ENCODE measurements at regions not wholly inside any gene's neighbourhood (a gene's known extent, or its start where the extent isn't known, plus 50 kb on each side); places are given as distances from the start of the nearest gene placed in this dataset.
"Not testable (repeated sequence)": the region's sequence is repeated elsewhere in the genome, so short reads cannot be mapped to it uniquely, and the experiment has no call there.

DNA sequence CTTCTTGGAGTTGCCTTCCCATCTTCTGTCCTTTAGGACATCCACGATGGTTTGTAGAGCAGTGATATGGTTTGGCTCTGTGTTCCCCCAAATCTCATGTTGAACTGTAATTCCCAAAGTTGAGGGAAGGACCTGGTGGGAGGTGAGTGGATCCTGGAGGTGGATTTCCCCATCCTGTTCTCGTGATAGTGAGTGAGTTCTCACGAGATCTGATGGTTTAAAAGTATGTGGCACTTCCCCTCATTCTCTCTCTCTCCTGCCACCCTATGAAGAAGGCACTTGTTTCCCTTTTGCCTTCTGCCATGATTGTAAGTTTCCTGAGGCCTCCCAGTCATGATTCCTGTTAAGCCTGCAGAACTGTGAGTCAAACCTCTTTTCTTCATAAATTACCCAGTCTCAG, 99.2 kb downstream of the BRMS1L start:
- TF ChIP-seq, protein P1, sequence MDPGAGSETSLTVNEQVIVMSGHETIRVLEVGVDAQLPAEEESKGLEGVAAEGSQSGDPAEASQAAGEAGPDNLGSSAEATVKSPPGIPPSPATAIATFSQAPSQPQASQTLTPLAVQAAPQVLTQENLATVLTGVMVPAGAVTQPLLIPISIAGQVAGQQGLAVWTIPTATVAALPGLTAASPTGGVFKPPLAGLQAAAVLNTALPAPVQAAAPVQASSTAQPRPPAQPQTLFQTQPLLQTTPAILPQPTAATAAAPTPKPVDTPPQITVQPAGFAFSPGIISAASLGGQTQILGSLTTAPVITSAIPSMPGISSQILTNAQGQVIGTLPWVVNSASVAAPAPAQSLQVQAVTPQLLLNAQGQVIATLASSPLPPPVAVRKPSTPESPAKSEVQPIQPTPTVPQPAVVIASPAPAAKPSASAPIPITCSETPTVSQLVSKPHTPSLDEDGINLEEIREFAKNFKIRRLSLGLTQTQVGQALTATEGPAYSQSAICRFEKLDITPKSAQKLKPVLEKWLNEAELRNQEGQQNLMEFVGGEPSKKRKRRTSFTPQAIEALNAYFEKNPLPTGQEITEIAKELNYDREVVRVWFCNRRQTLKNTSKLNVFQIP (CRISPR knock-in tag; IDR thresholded peaks at IDR 0.05; ENCODE audit: borderline replicate concordance, low read depth) = no peak
- TF ChIP-seq ISL1 (CRISPR knock-in tag; IDR thresholded peaks at IDR 0.05) (no peak), TCF4 (CRISPR knock-in tag; IDR thresholded peaks at IDR 0.05; ENCODE audit: borderline replicate concordance) (no peak), ZNF70 (CRISPR knock-in tag; IDR thresholded peaks at IDR 0.05) (no peak), OSR1 (CRISPR knock-in tag; IDR thresholded peaks at IDR 0.05) (no peak), TOX (CRISPR knock-in tag; IDR thresholded peaks at IDR 0.05; ENCODE audit: borderline replicate concordance) (no peak), SNAI2 (CRISPR knock-in tag; IDR thresholded peaks at IDR 0.05) (no peak), ZFP30 (CRISPR knock-in tag; IDR thresholded peaks at IDR 0.05) (no peak), GLIS3 (CRISPR knock-in tag; IDR thresholded peaks at IDR 0.05) (no peak), PPARA (CRISPR knock-in tag; IDR thresholded peaks at IDR 0.05; ENCODE audit: borderline replicate concordance) (no peak), ZFP3 (CRISPR knock-in tag; IDR thresholded peaks at IDR 0.05) (no peak), BACH2 (CRISPR knock-in tag; IDR thresholded peaks at IDR 0.05; ENCODE audit: borderline replicate concordance) (no peak), ESRRG (CRISPR knock-in tag; IDR thresholded peaks at IDR 0.05) (no peak), ZC3H10 (CRISPR knock-in tag; IDR thresholded peaks at IDR 0.05) (no peak), RARB (CRISPR knock-in tag; IDR thresholded peaks at IDR 0.05) (no peak), ZNF8 (CRISPR knock-in tag; IDR thresholded peaks at IDR 0.05) (no peak)
- TF ChIP-seq, protein P2, sequence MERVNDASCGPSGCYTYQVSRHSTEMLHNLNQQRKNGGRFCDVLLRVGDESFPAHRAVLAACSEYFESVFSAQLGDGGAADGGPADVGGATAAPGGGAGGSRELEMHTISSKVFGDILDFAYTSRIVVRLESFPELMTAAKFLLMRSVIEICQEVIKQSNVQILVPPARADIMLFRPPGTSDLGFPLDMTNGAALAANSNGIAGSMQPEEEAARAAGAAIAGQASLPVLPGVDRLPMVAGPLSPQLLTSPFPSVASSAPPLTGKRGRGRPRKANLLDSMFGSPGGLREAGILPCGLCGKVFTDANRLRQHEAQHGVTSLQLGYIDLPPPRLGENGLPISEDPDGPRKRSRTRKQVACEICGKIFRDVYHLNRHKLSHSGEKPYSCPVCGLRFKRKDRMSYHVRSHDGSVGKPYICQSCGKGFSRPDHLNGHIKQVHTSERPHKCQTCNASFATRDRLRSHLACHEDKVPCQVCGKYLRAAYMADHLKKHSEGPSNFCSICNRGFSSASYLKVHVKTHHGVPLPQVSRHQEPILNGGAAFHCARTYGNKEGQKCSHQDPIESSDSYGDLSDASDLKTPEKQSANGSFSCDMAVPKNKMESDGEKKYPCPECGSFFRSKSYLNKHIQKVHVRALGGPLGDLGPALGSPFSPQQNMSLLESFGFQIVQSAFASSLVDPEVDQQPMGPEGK (CRISPR knock-in tag; IDR thresholded peaks at IDR 0.05; ENCODE audit: borderline replicate concordance) = no peak
- TF ChIP-seq, protein P3, sequence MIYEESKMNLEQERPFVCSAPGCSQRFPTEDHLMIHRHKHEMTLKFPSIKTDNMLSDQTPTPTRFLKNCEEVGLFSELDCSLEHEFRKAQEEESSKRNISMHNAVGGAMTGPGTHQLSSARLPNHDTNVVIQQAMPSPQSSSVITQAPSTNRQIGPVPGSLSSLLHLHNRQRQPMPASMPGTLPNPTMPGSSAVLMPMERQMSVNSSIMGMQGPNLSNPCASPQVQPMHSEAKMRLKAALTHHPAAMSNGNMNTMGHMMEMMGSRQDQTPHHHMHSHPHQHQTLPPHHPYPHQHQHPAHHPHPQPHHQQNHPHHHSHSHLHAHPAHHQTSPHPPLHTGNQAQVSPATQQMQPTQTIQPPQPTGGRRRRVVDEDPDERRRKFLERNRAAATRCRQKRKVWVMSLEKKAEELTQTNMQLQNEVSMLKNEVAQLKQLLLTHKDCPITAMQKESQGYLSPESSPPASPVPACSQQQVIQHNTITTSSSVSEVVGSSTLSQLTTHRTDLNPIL (CRISPR knock-in tag; IDR thresholded peaks at IDR 0.05; ENCODE audit: low read depth) = no peak
- TF ChIP-seq, protein P4, sequence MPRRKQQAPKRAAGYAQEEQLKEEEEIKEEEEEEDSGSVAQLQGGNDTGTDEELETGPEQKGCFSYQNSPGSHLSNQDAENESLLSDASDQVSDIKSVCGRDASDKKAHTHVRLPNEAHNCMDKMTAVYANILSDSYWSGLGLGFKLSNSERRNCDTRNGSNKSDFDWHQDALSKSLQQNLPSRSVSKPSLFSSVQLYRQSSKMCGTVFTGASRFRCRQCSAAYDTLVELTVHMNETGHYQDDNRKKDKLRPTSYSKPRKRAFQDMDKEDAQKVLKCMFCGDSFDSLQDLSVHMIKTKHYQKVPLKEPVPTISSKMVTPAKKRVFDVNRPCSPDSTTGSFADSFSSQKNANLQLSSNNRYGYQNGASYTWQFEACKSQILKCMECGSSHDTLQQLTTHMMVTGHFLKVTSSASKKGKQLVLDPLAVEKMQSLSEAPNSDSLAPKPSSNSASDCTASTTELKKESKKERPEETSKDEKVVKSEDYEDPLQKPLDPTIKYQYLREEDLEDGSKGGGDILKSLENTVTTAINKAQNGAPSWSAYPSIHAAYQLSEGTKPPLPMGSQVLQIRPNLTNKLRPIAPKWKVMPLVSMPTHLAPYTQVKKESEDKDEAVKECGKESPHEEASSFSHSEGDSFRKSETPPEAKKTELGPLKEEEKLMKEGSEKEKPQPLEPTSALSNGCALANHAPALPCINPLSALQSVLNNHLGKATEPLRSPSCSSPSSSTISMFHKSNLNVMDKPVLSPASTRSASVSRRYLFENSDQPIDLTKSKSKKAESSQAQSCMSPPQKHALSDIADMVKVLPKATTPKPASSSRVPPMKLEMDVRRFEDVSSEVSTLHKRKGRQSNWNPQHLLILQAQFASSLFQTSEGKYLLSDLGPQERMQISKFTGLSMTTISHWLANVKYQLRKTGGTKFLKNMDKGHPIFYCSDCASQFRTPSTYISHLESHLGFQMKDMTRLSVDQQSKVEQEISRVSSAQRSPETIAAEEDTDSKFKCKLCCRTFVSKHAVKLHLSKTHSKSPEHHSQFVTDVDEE (CRISPR knock-in tag; IDR thresholded peaks at IDR 0.05) = no peak
- ATAC-seq = no peak

DNA sequence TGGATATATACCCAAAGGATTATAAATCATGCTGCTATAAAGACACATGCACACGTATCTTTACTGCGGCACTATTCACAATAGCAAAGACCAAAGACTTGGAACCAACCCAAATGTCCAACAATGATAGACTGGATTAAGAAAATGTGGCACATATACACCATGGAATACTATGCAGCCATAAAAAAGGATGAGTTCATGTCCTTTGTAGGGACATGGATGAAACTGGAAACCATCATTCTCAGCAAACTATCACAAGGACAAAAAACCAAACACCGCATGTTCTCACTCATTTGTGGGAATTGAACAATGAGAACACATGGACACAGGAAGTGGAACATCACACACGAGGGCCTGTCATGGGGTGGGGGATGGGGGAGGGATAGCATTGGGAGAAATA, 96.5 kb downstream of the BRMS1L start:
- ATAC-seq = not testable (repeated sequence)

DNA sequence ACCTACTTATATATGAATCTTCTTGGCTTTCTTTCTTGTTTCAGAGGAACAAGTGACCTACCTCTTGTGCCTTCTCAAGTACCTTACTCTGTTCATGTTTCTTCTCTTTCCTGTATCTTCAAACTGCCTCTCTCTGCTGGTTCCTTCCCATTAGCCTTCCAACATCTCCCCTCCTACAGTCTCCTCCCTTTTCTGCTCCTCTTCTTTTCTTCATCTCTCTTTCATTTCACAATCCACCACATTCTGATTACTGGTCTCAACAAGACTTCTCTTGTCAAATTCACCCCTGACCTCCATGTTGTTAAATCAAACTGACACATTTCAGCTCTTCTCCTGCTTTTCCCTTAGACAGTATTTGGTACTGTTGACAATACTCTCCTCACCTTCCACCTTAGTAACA, 95.6 kb downstream of the BRMS1L start:
- ATAC-seq = no peak
- TF ChIP-seq, protein P4 (CRISPR knock-in tag; IDR thresholded peaks at IDR 0.05) = no peak
- no peak for TF ChIP-seq PPARA (CRISPR knock-in tag; IDR thresholded peaks at IDR 0.05; ENCODE audit: borderline replicate concordance)
- TF ChIP-seq ARNTL (CRISPR knock-in tag; IDR thresholded peaks at IDR 0.05; ENCODE audit: borderline replicate concordance, low read depth) = no peak
- TF ChIP-seq, protein P5, sequence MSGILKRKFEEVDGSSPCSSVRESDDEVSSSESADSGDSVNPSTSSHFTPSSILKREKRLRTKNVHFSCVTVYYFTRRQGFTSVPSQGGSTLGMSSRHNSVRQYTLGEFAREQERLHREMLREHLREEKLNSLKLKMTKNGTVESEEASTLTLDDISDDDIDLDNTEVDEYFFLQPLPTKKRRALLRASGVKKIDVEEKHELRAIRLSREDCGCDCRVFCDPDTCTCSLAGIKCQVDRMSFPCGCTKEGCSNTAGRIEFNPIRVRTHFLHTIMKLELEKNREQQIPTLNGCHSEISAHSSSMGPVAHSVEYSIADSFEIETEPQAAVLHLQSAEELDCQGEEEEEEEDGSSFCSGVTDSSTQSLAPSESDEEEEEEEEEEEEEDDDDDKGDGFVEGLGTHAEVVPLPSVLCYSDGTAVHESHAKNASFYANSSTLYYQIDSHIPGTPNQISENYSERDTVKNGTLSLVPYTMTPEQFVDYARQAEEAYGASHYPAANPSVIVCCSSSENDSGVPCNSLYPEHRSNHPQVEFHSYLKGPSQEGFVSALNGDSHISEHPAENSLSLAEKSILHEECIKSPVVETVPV (CRISPR knock-in tag; IDR thresholded peaks at IDR 0.05) = no peak
- no peak for TF ChIP-seq ZFP3 (CRISPR knock-in tag; IDR thresholded peaks at IDR 0.05)
- TF ChIP-seq, protein P1 (CRISPR knock-in tag; IDR thresholded peaks at IDR 0.05; ENCODE audit: borderline replicate concordance, low read depth) = no peak
- TF ChIP-seq GLIS3 (CRISPR knock-in tag; IDR thresholded peaks at IDR 0.05) = no peak
- TF ChIP-seq ZNF8 (CRISPR knock-in tag; IDR thresholded peaks at IDR 0.05) = no peak
